NCI-H2196 treated with DMSO at 0.1 percent for 48 hours (cell line): ENCODE measurements at regions not wholly inside any gene's neighbourhood (a gene's known extent, or its start where the extent isn't known, plus 50 kb on each side); places are given as distances from the start of the nearest gene placed in this dataset.
"Not testable (repeated sequence)": the region's sequence is repeated elsewhere in the genome, so short reads cannot be mapped to it uniquely, and the experiment has no call there.

Experiments used
- DNase-seq: peaks from one replicate; lab custom pipeline; 2025; ENCODE audit not compliant: unreplicated experiment; lab: John Stamatoyannopoulos, UW

DNA sequence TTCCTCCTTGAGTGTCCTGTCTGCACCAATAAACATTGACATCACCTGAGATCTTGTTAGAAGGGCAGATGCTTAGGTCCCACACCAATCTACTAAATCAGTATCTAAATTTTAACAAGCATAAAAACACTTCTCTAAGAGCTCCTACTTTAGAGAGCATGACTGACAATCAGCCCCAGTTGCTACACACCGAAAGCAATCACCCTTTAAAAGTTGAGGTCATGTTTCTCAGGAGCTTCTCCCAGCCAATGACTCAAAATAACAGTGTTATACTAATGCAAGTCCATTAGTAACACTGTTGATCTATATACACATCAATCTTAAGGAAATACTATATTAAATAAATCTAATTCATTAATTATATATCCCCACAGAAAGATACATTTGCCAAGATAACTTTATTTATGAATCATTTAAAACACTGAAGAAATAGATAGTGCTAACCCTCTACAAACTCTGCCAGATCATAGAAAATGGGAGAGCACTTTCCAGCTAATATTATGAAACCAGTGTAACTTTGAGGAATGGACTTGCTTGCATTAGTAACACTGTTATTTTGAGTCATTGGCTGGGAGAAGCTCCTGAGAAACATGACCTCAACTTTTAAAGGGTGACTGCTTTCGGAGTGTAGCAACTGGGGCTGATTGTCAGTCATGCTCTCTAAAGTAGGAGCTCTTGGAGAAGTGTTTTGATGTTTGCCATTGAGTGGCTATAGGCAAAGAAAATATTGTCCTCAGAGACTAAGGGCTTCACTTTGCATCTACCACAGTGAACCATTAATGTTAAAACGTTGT, 109.8 kb upstream of the HDX start:
- DNase-seq = no peak

DNA sequence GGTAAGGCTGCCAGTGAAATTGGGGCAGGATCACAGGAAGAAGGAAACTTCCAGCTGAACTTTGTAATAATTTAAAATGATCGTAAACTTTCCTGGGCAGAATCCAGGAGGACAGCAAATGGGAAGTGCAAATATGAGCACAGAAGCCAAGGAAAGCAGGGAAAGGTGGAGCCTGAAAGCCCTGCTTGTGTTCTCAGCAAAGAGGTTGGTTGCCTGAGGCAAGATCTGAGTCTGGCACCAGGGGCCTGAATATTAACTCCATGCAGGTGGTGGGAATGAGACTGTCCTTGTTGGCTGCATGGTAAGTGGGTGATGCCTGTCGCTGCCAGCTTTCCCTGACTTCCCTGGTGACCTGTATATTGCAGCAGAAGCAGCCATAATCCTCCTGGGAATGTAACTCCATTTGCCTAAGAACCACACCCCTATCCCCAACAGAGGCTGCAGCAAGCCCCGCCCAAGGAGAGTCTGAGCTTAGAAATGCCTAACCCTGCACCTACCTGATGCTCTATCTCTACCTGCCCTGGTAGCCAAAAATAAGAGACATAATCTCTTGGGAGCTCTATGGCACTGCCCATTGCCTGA, 132.0 kb upstream of the HDX start:
- DNase-seq = no peak

DNA sequence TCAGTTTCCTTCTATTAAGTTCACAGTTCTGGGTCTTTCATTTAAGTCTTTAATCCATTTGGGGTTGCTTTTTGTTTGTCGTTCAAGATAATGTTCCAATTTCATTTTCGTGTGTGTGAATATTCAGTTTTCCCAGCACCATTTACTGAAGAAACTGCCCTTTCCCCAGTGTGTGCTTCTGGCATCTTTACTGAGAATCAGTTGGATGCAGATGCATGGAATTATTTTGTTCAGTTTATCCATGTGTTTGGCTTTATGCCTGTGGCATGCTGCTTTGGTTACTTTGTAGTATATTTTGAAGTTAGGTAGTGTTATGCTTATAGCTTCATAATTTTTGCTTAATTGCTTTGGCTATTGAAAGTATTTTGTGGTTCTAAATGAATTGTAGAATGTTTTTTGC, 163.8 kb upstream of the HDX start:
- no peak for DNase-seq

DNA sequence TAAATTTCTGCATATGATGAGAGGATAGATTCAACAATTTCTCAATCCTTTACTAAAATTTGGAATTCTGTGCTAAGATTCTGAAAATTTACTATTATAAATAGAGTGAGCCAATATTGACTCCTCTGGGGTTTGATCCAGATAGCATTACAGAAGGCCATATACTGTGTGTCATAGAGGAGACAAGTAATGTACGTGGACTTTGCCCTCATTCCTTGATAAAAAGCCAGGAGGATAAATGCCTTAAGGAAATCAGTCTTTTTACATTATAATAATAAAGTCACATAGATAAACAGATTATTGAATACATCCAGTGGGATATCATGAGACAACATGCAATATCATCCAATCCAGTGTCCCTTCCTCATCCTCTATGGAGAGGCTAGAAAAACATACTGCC, 188.0 kb upstream of the HDX start:
- no peak for DNase-seq

DNA sequence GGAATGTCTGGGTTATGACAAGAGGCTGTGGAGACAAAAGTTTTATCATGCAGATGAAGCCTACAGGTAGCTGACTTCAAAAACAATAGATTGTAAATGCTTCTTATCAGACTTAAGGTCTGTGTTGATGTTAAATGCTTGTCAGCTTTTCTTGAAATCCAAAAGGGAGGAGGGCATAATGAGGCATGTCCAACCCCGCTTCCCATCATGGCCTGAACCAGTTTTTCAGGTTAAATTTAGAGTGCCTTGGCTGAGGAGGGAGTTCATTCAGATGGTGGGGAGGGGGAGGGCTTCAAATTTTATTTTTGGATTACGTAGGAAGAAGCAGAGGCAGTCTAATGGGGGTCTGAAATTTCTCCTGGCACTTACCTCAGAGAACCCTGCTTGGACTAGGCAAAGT, 207.7 kb upstream of the HDX start:
- no peak for DNase-seq

DNA sequence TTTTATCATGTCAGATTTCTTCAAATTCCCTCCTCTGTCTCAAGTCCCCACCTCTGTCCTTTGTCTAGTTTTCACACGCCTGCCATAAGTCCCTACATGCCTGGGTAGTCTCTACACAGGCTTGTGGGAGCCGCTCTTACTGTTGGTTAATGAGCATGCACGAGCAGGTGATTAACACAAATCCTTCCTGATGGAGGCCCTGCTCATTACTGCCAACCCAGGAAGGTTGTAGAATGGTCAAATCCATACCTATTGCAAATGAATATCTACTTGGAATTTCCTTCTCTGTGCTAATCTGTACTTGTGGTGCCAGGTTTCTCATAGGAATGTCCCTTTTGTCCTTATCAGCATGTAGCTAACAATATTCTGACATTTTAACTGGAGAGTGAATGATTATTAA, 208.4 kb upstream of the HDX start:
- no peak for DNase-seq

DNA sequence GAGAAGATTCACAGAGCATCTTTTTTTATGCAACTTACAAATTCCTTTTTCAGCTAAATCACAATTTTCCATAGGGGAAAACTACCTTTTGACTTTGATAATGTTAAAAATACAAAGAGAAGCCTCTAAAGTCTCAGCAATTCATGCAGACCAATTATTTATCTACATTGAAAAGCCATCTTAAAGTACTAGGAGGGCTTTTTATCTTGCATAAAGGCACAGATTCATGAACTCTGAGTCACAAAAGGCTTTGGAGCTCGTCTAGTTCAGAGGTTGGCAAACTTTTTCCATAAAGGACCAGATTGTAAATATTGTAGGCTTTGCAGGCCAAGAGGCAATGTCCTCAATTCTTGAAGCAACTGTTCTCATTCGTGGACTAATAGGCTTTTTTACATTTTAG, 210.4 kb upstream of the HDX start:
- DNase-seq = no peak

DNA sequence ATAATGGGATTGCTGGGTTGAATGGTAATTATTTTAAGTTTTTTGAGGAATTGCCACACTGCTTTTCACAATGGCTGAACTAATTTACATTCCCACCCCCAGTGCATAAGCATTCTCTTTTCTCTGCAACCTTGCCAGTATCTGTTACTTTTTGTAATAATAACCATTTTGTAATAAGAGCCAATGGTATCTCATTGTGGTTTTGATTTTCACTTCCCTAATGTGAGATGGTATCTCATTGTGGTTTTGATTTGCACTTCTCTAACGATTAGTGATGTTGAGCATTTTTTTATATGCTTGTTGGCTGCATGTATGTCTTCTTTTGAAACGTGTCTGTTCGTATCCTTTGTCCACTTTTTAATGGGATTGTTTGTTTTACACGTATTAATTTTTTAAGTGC, 213.1 kb upstream of the HDX start:
- no peak for DNase-seq

DNA sequence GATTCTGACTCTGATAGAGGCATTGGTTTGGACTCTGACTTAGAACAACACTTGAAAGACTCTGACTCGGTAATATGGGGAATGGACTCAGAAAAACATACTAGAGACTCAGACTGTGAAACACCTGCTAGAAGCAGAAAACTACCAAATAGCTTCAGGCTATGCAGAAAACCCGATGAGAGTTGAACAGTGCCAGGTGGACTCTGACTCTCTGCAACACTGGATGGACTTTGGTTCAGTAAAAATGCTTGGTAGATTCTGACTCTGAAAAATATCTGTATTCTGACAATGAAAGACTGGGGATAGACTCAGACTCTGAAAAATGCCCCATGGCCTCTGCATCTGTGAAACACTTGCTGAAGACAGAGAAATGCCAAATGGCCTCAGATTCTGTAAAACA, 215.1 kb upstream of the HDX start:
- DNase-seq = no peak

DNA sequence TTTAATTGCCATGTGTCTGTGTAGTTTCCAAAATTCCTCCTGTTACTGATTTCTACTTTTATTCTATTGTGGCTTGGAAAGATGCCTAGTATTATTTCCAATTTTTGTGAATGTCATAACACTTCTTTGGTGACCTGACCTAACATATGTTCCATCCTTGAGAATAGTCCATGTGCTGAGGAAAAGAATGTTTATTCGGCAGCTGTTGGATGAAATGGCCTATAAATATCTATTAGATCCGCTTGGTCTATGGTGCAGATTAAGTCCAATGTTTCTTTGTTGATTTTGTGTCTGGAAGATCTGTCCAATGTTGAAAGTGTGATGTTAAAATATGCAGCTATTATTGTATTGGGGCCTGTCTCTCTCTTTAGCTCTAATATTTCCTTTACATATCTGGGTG, 219.2 kb upstream of the HDX start:
- DNase-seq = no peak

DNA sequence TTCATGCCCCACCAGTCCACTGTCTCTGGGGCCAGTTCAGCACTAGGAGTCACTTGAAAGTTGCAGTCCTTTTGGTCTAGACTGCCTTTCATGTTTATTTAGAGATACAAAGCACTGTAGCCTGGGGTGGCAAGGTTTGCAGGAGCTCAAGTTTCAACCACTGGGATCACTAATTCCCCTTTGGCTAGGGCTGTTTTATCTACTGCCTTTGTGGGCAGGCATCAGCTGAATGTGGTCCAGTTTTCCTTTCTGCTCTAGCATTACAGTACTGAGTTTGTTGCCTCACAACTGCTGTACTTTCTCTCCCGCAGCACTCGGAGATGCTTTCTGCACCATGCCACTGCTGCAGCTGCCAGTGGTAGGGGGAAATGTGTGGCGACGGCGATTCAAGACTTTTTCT, 222.3 kb upstream of the HDX start:
- no peak for DNase-seq

DNA sequence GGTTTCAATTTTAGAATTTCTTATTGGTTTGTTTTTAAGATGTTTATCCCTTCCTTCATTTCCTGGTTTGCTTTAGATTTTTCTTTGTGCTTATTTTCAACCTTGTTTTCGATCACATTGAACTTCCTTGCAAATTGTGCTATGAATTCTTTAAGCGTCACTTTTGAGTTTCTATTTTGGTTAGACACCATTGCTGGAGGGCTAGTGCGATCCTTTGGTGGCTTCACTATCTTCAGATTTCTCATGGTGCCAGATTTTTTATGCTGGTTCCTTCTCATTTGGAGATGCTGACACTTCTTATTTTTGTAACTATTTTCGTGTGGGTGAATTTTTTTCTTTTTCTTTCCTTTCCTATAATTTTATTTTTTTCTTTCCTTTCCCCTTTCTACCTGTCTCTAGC, 227.2 kb upstream of the HDX start:
- DNase-seq = no peak

DNA sequence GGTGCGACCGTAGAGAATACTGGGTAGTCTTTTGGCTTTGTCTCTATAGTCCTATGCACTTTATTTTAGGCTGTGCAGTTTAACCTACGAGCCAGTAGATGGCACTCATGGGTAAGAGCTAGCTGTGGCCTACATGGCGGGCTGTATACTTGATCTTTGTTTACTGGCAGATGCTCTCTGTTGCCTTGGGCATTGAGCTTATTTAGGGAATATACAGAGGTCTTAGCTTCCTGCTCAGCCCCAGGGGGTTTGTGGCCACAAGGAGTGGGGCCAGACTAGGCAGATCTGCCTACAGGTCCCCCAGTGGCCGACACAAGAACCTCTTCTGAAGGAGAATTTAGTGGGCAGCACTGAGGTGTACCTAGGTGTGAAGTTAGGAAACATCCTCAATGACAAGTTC, 227.6 kb upstream of the HDX start:
- peak; percentile 9 for DNase-seq

DNA sequence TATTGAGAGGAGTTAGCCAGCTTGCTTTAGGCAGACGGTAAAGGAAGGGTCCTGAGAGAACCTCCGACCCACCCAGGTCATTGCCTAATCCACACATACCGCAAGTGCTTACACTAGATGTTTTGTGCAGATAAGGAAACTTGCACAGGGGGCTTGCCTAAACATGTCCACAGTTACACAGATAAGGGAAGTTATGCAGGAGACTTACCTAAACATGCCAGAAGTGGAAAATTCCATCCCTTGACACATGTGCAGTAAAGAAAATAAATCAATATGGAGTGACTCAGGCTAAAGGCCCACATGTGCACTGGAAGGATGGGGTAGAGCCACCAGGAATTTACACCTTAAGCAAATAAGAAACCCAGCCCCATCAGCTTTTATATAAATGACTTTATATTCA, 232.8 kb upstream of the HDX start:
- DNase-seq = no peak

DNA sequence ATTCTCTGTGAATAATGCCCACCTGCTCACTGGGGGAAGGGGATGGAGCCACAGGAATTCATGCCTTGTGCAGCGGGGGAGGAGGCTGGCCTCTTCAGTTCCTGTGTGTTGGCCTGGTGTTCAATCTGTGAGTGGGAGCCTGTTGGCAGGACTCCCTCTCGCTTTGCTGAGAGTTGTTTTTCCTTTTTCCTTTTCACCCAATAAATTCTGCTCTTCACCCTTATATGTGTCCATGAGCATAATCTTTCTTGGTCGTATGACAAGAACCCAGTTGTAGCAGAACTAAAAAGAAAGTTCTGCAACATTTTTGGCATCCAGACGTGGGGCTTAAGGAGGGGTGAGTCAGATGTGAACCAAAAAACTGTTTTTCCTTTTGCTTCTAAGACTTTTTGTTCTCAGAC, 235.2 kb upstream of the HDX start:
- DNase-seq = no peak

DNA sequence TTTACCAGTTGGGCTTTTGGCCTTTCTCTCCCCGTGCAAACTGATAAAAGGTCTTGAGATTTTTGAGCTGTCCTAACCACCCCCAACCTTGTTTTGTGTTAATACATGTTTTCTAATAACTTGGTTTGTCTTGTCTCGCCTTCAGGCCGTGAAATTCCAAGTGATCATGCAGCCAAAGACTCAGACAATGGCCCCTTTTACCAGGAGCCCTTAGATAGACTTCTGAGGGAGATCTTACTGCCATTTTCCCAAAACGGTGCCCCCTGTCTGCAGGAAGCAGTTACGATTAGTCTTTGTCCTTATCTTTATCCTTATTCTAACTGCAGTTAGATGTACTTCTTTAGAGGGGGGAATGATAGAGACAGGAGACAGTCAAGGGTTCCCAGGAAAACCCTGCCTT, 245.3 kb upstream of the HDX start:
- DNase-seq = no peak

DNA sequence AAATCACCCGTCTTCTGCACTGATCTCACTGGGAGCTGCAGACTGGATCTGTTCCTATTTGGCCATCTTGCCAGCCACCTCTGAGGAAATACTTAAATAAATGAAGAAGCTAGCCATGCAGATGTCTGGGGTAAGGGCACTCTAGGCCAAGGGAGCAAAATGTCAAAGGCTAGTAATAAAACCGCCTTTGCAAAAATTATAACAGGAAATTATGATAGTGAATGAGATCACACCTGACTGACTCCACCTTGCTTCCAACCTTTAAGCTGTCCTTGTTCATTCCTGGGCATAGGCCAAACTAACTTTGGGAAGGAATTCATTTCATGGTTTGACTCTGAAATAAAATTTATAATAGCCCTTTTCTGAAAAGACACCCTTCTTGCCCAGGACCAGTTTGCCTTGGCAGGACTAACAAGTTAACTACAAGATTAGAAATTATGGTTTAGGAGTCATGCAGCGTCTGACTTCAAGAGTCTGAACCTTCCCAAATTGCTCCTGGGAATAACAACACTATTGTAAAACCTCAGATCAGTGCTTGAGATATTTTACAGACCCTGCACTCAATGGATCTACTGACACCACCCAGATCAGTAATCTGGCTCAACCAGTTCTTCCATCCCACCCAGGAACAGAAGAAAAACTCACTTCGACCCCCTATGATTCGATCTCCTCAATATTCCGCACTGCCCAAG, 246.9 kb upstream of the HDX start:
- no peak for DNase-seq

DNA sequence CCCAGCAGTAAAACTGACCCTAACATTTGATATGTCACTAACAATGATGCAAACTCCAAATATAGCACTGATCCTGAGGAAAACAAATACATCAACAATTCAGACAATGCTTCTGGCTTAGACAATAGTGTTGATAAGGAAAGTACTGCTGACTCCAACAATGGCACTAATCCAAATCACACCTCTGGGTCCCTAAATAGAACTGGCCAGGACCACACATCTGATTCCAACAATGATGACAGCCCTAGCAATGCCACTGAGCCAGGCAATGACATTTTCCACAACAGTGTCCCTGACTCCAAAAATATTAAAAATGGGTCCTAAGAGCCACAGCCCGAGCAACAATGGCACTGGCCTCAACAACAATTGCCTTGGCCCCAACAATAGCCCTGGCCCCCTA, 243.1 kb upstream of the APOOL start:
- DNase-seq = no peak

DNA sequence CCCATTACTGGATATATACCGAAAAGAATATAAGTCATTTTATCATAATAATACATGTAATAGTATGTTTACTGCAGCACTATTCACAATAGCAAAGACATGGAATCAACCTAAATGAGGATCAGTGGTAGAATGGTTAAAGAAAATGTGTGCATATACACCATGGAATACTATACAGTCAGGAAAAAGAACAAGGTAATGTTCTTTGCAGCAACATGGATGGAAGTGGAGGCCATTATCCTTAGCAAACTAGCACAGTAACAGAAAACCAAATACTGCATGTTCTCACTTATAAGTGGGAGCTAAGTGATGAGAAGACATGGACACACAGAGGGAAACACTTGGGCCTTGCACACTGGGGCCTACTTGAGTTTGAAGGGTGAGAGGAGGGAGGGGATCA, 207.4 kb upstream of the APOOL start:
- DNase-seq = no peak

DNA sequence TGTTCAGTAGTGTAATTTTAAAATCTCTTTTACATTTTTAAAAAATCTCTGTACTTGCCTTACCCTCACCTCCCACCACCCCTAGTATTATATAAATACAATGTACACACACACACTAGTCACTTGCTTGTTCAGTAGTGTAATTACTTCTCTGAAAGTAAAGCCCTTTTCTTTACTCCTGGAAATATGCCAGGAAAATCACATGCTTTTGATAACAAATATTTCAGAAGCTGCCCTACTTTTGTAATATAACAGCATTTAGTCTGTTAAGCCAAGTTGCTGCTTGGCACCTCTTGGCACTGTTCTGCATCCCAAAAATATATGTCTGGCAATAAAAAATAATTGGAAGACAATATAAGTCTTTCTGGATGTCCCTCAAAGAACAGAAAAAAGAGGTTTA, 172.8 kb upstream of the APOOL start:
- DNase-seq = no peak

DNA sequence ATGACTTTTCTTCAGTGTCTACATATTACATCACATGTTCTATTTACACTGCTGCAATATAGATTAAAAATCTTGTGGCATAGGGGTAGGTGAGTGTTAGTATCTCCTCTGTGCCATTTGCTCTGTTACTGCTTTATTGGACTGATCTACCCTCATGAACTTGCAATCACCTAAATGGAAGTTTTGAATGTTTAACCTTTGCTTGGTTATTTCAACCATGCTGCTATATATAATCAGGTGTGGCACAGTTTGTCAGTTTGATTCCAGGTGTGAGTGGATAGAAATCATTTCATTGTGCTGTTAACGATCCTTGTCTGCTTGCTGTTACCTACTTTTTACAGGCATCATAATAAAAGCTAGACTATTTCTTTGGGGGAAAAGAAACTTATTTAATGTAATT, 157.1 kb upstream of the APOOL start:
- not testable (repeated sequence) for DNase-seq

DNA sequence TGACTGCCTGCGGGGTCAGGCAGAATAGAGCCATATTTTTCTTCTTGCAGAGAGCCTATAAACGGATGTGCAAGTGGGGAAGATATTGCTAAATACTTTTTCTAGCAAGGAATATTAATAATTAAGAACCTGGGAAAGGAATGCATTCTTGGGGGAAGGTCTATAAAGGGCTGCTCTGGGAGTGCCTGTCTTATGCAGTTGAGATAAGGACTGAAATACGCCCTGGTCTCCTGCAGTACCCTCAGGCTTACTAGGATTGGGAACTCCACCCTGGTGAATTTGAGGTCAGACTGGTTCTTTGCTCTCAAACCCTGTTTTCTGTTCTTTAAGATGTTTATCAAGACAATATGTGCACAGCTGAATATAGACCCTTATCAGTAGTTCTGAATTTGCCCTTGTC, 152.5 kb upstream of the APOOL start:
- DNase-seq = not testable (repeated sequence)

DNA sequence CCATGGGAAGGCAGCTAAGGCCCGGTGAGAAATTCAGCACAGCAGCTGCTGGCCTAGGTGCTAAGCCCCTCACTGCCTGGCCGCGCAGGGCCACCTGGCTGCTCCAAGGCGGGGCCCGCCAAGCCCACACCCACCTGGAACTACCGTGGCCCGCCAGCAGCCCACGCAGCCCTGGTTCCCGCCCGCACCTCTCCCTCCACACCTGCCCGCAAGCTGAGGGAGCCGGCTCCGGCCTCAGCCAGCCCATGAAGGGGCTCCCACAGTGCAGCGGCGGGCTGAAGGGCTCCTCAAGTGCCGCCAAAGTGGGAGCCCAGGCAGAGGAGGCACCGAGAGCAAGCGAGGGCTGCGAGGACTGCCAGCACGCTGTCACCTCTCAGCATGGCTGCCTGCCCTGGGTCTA, 146.9 kb upstream of the APOOL start:
- DNase-seq = not testable (repeated sequence)
